GM12873 (cell line): ENCODE measurements at regions not wholly inside any gene's neighbourhood (a gene's known extent, or its start where the extent isn't known, plus 50 kb on each side); places are given as distances from the start of the nearest gene placed in this dataset.

Source experiments
- CTCF ChIP-seq: IDR thresholded peaks from 2 replicates; pipeline ENCODE4 v1.5.1; 2012; ENCODE audit warnings: low read depth, mild to moderate bottlenecking, moderate library complexity, low read length, control low read depth; ENCODE audit not compliant: insufficient read depth; ENCODE audit errors: missing control alignments

- no peak for TF ChIP-seq CTCF
These were observed 159.2 kb upstream of the HS6ST1 start for GRCh38 chr2:128477891-128478290.

GRCh38 chr2:128485761-128486639 lies 167.3 kb upstream of the HS6ST1 start:
- no peak for TF ChIP-seq CTCF

GRCh38 chr2:128486640-128487375 lies 168.1 kb upstream of the HS6ST1 start:
- TF ChIP-seq CTCF: no peak

GRCh38 chr2:128487650-128488387 lies 169.2 kb upstream of the HS6ST1 start:
- TF ChIP-seq CTCF: no peak

GRCh38 chr2:128488434-128488833 lies 169.8 kb upstream of the HS6ST1 start:
- no peak for TF ChIP-seq CTCF

GRCh38 chr2:128489526-128490273 lies 171.0 kb upstream of the HS6ST1 start:
- no peak for TF ChIP-seq CTCF

GRCh38 chr2:128490321-128490720 lies 171.7 kb upstream of the HS6ST1 start:
- no peak for TF ChIP-seq CTCF
